HepG2 (cell line): ENCODE measurements at regions not wholly inside any gene's neighbourhood (a gene's known extent, or its start where the extent isn't known, plus 50 kb on each side); places are given as distances from the start of the nearest gene placed in this dataset.
A peak's percentile ranks its signal among the peaks of the same experiment; 100 is the strongest.

ENCODE experiments used
- ATAC-seq: fragments of 200-7000 bp; cut with Tn5 transposase; 3 replicates; pipeline ENCODE4 v1.9.1; 2020; ENCODE audit warnings: mild to moderate bottlenecking, moderate library complexity
- BruUV-seq: library from RNA; stranded (reverse); fragments of 400-500 nt; replicated peaks from 2 replicates; lab custom pipeline; 2021; lab: Mats Ljungman, UMichigan
- CTCF ChIA-PET: fragments of 300-600 bp; formaldehyde crosslinking; extraction: SDS; loops from one replicate; lab custom pipeline; 2021; ENCODE audit warnings: low total read pairs, inconsistent platforms, low intra/inter-chr PET ratio; lab: Yijun Ruan, JAX
- POLR2A ChIA-PET: fragments of 350-600 bp; sonication (Branson Sonifier 250); formaldehyde crosslinking; loops from one replicate; lab custom pipeline; 2020; ENCODE audit warnings: antibody characterized with exemption, inconsistent platforms; lab: Yijun Ruan, JAX
- DNase-seq: peaks from one replicate; pipeline ENCODE4 v3.0.0-alpha.2; 2015; ENCODE audit warnings: low spot score
- FAIRE-seq: peaks from 3 replicates; lab custom pipeline; 2011; peaks lifted over from hg19 to GRCh38; lab: Jason Lieb, UNC
- H2AFZ ChIP-seq: one replicate; pipeline ENCODE4 v1.6.1; 2011; ENCODE audit warnings: low read length, inconsistent platforms
- H3K27ac ChIP-seq: fragments of 300-600 bp; 3 replicates; pipeline ENCODE4 v1.8.0; 2011; ENCODE audit warnings: mixed run types, mild to moderate bottlenecking, mixed read lengths, low read length, inconsistent platforms; ENCODE audit not compliant: insufficient read depth; ENCODE audit errors: extremely low read length
- H3K27me3 ChIP-seq, 2 experiments: fragments of 200-600 bp in 1 of 2; 2 replicates in 1 of 2; 3 replicates in 1 of 2; pipeline versions ENCODE4 v1.6.0 to v1.8.0; 2011; ENCODE audit warnings: low read length in 2 of 2, mild to moderate bottlenecking in 2 of 2, moderate library complexity in 2 of 2, inconsistent platforms in 1 of 2; ENCODE audit not compliant: insufficient read depth in 2 of 2, control insufficient read depth in 1 of 2
- H3K36me3 ChIP-seq, 2 experiments: fragments of 200-600 bp in 1 of 2; replicated peaks in 1 of 2; 2 replicates in 1 of 2; 3 replicates in 1 of 2; pipeline versions ENCODE4 v1.5.1 to v1.8.0; 2011; ENCODE audit warnings: low read length in 2 of 2, inconsistent platforms in 1 of 2; ENCODE audit not compliant: insufficient read depth in 2 of 2, control insufficient read depth in 1 of 2
- H3K4me1 ChIP-seq: 2 replicates; pipeline ENCODE4 v1.5.1; 2012; ENCODE audit warnings: low read length, inconsistent platforms; ENCODE audit not compliant: insufficient read depth
- H3K4me2 ChIP-seq: 2 replicates; pipeline ENCODE4 v1.6.0; 2011; ENCODE audit warnings: low read depth, low read length, inconsistent platforms
- H3K4me3 ChIP-seq, 3 experiments: fragments of 200-600 bp in 1 of 3; sonication (generic), shearing (Covaris generic) in 1 of 3; replicated peaks in 1 of 3; 2 replicates each; pipeline ENCODE4 v1.5.1; 2011 to 2016; ENCODE audit warnings: low read length in 3 of 3, inconsistent platforms in 2 of 3, low read depth in 2 of 3, mild to moderate bottlenecking in 2 of 3, control low read depth in 1 of 3, mixed read lengths in 1 of 3; ENCODE audit not compliant: insufficient read depth in 1 of 3
- H3K79me2 ChIP-seq: one replicate; pipeline ENCODE4 v1.6.1; 2011; ENCODE audit warnings: low read length, inconsistent platforms; ENCODE audit not compliant: insufficient read depth
- H3K9ac ChIP-seq: 2 replicates; pipeline ENCODE4 v1.6.0; 2011; ENCODE audit warnings: mild to moderate bottlenecking, low read depth, low read length, inconsistent platforms; ENCODE audit not compliant: insufficient read depth
- H3K9me3 ChIP-seq: 2 replicates; pipeline ENCODE4 v1.5.1; 2012; ENCODE audit warnings: mild to moderate bottlenecking, low read length
- H4K20me1 ChIP-seq: 2 replicates; pipeline ENCODE4 v1.6.0; 2011; ENCODE audit warnings: inconsistent platforms, mild to moderate bottlenecking, low read length, moderate library complexity; ENCODE audit not compliant: insufficient read depth
- CEBPB ChIP-seq: IDR thresholded peaks from 2 replicates; pipeline ENCODE4 v1.6.1; 2011; ENCODE audit warnings: low read depth, low read length, improper control_type of control experiment, borderline replicate concordance
- SOX6 ChIP-seq, 2 experiments: fragments of 450-650 bp in 1 of 2; sonication (generic) in 1 of 2; formaldehyde crosslinking in 1 of 2; IDR thresholded peaks; 2 replicates each; pipeline versions ENCODE4 v1.4.0 to v1.6.1; 2017 to 2020; ENCODE audit warnings: antibody characterized with exemption in 1 of 2, mild to moderate bottlenecking in 1 of 2, missing genetic modification reagents in 1 of 2
- ZNF7 ChIP-seq: IDR thresholded peaks from 2 replicates; pipeline ENCODE4 v1.6.1; 2016; ENCODE audit warnings: missing biosample characterization, missing genetic modification reagents
- WGBS: methylation state at CpG from one replicate; pipeline ENCODE4 v1.1.6; 2017; ENCODE audit warnings: low lambda C conversion rate; 5-methylcytosine and 5-hydroxymethylcytosine counted together
- in situ Hi-C: cut with HindIII; loops from 2 replicates; pipeline ENCODE4 v1.10.0; 2017; ENCODE audit warnings: low pct_unique_long_range_greater_than_20kb; ENCODE audit not compliant: extremely low pct_ligation_motif_present
- intact Hi-C: fragments of 100-400 bp; cut with micrococcal nuclease; formaldehyde crosslinking; loops from one replicate; pipeline ENCODE4 v1.10.0; 2022; ENCODE audit not compliant: unreplicated experiment
- TF ChIP-seq, protein P1 (sequence below): sonication (generic); formaldehyde crosslinking; IDR thresholded peaks from 2 replicates; pipeline ENCODE4 v1.8.1; 2022; ENCODE audit warnings: mild to moderate bottlenecking, missing genetic modification reagents
- TF ChIP-seq, protein P2 (sequence below): sonication (generic); formaldehyde crosslinking; IDR thresholded peaks from 2 replicates; pipeline ENCODE4 v1.9.0; 2021; ENCODE audit warnings: missing genetic modification reagents, borderline replicate concordance

DNA sequence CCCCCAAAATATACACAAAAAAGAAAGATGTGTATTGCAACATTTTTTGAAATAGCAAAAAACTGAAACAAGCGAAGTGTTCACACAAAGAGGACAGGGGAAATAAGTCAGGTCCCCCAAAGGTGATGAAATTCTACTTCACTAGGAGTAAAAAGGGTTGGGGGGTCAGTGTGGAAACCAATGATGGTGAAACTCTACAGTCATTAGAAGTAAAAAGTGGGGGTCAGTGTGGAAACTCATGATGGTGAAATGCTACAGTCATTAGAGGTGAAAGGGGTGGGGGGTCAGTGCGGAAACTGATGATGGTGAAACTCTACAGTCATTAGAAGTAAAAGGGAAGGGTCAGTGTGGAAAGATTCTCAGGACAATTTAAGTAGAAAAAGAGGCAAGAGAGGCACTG is 298.2 kb downstream of the EIPR1 start:
- peaks cover 0 to 24% of the 10 kb centered on the region in 2 experiments for H3K27me3 ChIP-seq
- H3K9ac ChIP-seq: no peak overlapping the region
- H3K4me2 ChIP-seq: no peak overlapping the region
- no peaks in the 10 kb centered on the region for H3K79me2 ChIP-seq
- no peak overlapping the region for H3K27ac ChIP-seq
- ChIA-PET CTCF (no interaction called here), POLR2A (no interaction called here)
- no peaks in the 10 kb centered on the region for H3K4me1 ChIP-seq
- 24% methylated on average over 2 of the region's 2 CpGs for WGBS
- intact Hi-C loops (no loop called here), in situ Hi-C loops (no loop called here)
- H3K36me3 ChIP-seq: no peaks in the 10 kb centered on the region
- ATAC-seq: no peak
- no peak for FAIRE-seq
- no peak overlapping the region for H3K4me3 ChIP-seq
- no TSS peak for BruUV-seq
- no peaks in the 10 kb centered on the region for H4K20me1 ChIP-seq
- H2AFZ ChIP-seq: no peak overlapping the region
- TF ChIP-seq ZNF7 (CRISPR knock-in tag) (no peak), SOX6 (IDR thresholded peaks at IDR 0.05) (no peak), SOX6 (CRISPR knock-in tag; IDR thresholded peaks at IDR 0.05) (no peak), CEBPB (0 out of 2 replicates have a peak, but pooled peaks have one; percentile 6)
- TF ChIP-seq, protein P1, sequence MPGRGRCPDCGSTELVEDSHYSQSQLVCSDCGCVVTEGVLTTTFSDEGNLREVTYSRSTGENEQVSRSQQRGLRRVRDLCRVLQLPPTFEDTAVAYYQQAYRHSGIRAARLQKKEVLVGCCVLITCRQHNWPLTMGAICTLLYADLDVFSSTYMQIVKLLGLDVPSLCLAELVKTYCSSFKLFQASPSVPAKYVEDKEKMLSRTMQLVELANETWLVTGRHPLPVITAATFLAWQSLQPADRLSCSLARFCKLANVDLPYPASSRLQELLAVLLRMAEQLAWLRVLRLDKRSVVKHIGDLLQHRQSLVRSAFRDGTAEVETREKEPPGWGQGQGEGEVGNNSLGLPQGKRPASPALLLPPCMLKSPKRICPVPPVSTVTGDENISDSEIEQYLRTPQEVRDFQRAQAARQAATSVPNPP (CRISPR knock-in tag): no peak
- TF ChIP-seq, protein P2, sequence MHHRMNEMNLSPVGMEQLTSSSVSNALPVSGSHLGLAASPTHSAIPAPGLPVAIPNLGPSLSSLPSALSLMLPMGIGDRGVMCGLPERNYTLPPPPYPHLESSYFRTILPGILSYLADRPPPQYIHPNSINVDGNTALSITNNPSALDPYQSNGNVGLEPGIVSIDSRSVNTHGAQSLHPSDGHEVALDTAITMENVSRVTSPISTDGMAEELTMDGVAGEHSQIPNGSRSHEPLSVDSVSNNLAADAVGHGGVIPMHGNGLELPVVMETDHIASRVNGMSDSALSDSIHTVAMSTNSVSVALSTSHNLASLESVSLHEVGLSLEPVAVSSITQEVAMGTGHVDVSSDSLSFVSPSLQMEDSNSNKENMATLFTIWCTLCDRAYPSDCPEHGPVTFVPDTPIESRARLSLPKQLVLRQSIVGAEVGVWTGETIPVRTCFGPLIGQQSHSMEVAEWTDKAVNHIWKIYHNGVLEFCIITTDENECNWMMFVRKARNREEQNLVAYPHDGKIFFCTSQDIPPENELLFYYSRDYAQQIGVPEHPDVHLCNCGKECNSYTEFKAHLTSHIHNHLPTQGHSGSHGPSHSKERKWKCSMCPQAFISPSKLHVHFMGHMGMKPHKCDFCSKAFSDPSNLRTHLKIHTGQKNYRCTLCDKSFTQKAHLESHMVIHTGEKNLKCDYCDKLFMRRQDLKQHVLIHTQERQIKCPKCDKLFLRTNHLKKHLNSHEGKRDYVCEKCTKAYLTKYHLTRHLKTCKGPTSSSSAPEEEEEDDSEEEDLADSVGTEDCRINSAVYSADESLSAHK: no peak
- no peak for DNase-seq
- no peaks in the 10 kb centered on the region for H3K9me3 ChIP-seq
